ENCODE measurements at regions not wholly inside any gene's neighbourhood (a gene's known extent, or its start where the extent isn't known, plus 50 kb on each side); places are given as distances from the start of the nearest gene placed in this dataset.

DNA sequence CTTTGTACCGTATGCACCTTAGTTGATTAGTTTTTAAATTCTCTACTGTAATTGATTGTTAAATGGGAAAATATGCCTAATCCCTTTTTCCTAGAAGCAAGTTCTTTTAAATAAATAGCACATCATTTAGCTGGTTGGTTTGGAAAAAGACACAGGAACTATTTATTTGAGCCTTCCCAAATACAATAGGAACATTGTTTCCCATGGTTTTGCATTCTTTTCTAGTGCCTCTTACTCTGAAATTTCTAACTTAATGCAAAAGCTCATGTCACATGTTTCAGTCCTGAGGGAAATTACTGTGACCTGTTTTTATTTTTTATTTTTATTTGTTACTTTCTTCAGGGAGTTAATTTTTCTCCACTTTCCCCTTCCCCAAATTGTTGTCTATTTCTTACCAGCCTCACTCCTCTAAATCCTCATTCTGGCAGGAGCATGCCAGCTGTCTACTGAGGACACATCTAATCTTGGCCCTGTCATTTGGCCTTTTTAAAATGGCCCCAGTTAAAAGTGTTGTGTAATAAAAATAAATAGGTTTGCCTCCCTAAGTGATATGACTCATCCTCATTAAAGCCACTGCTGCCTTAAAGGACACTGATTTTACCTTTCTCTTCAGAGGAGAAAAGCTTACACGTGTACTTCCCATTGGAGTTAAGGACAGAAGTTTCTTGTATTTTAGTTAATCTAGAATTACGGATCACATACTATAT lies 94.5 kb downstream of the PPP1R3A start:
- TF ChIP-seq CTCF (IDR thresholded peaks at IDR 0.05) (no peak), POLR2A (IDR thresholded peaks at IDR 0.05) (no peak)

Data from thyroid gland (tissue), 4 donors.